Inflammatory macrophage treated with lipopolysaccharide for 4 hours (primary cell): ENCODE measurements at regions not wholly inside any gene's neighbourhood (a gene's known extent, or its start where the extent isn't known, plus 50 kb on each side); places are given as distances from the start of the nearest gene placed in this dataset.

Experiments used
- DNase-seq: peaks from one replicate; pipeline ENCODE4 v3.0.0-alpha.2; 2020

GRCh38 chr12:127536833-127537428 is 730.0 kb upstream of the TMEM132C start:
- DNase-seq, result no peak

- no peak for DNase-seq
These were observed 728.7 kb upstream of the TMEM132C start for GRCh38 chr12:127538316-127538715.

GRCh38 chr12:127539226-127539858 is 727.6 kb upstream of the TMEM132C start:
- DNase-seq, result no peak

GRCh38 chr12:127542391-127542790 is 724.6 kb upstream of the TMEM132C start:
- DNase-seq, result no peak

GRCh38 chr12:127542931-127543330 is 724.0 kb upstream of the TMEM132C start:
- no peak for DNase-seq

- DNase-seq, result no peak
These were observed 720.1 kb upstream of the TMEM132C start for GRCh38 chr12:127546721-127547505.

GRCh38 chr12:127548123-127548553 is 718.8 kb upstream of the TMEM132C start:
- DNase-seq, result no peak

GRCh38 chr12:127550271-127550670 is 716.7 kb upstream of the TMEM132C start:
- no peak for DNase-seq

- DNase-seq, result no peak
These were observed 714.1 kb upstream of the TMEM132C start for GRCh38 chr12:127552838-127553237.

- no peak for DNase-seq
These were observed 711.9 kb upstream of the TMEM132C start for GRCh38 chr12:127555071-127555470.

GRCh38 chr12:127556231-127556886 is 710.6 kb upstream of the TMEM132C start:
- DNase-seq, result peak; percentile 69

GRCh38 chr12:127558361-127558760 is 708.6 kb upstream of the TMEM132C start:
- no peak for DNase-seq

- peak; percentile 26 for DNase-seq
These were observed 707.5 kb upstream of the TMEM132C start for GRCh38 chr12:127559349-127560040.

GRCh38 chr12:127560041-127560478 is 706.9 kb upstream of the TMEM132C start:
- DNase-seq, result no peak

GRCh38 chr12:127562816-127563215 is 704.2 kb upstream of the TMEM132C start:
- DNase-seq, result no peak

GRCh38 chr12:127565241-127565640 is 701.7 kb upstream of the TMEM132C start:
- no peak for DNase-seq

- DNase-seq, result no peak
These were observed 699.4 kb upstream of the TMEM132C start for GRCh38 chr12:127567531-127567930.

- no peak for DNase-seq
These were observed 696.6 kb upstream of the TMEM132C start for GRCh38 chr12:127570387-127570786.

GRCh38 chr12:127570793-127571360 is 696.1 kb upstream of the TMEM132C start:
- no peak for DNase-seq

GRCh38 chr12:127571578-127571977 is 695.4 kb upstream of the TMEM132C start:
- DNase-seq, result no peak

- DNase-seq, result no peak
These were observed 687.5 kb upstream of the TMEM132C start for GRCh38 chr12:127579446-127579845.

GRCh38 chr12:127582074-127582473 is 684.9 kb upstream of the TMEM132C start:
- no peak for DNase-seq
